ENCODE measurements at regions not wholly inside any gene's neighbourhood (a gene's known extent, or its start where the extent isn't known, plus 50 kb on each side); places are given as distances from the start of the nearest gene placed in this dataset.

- DNase-seq = peak; percentile 90
Measured at GRCh38 chr12:116382686-116383530, 105.4 kb upstream of the MED13L start.

GRCh38 chr12:116384175-116384574 is 106.7 kb upstream of the MED13L start:
- DNase-seq = no peak

- no peak for DNase-seq
Measured at GRCh38 chr12:116384691-116385485, 107.4 kb upstream of the MED13L start.

GRCh38 chr12:116385486-116386217 is 108.2 kb upstream of the MED13L start:
- DNase-seq = no peak

- DNase-seq = no peak
Measured at GRCh38 chr12:116389326-116389725, 111.8 kb upstream of the MED13L start.

GRCh38 chr12:116389990-116390389 is 112.5 kb upstream of the MED13L start:
- DNase-seq = peak; percentile 94

GRCh38 chr12:116390401-116391335 is 113.2 kb upstream of the MED13L start:
- no peak for DNase-seq

GRCh38 chr12:116391501-116391900 is 114.0 kb upstream of the MED13L start:
- DNase-seq = no peak

- DNase-seq = no peak
Measured at GRCh38 chr12:116392061-116392460, 114.6 kb upstream of the MED13L start.

GRCh38 chr12:116393255-116393654 is 115.8 kb upstream of the MED13L start:
- DNase-seq = no peak

- DNase-seq = no peak
Measured at GRCh38 chr12:116393859-116394650, 116.6 kb upstream of the MED13L start.

- no peak for DNase-seq
Measured at GRCh38 chr12:116395396-116395795, 117.9 kb upstream of the MED13L start.

GRCh38 chr12:116397148-116397547 is 119.7 kb upstream of the MED13L start:
- DNase-seq = no peak

GRCh38 chr12:116398193-116398592 is 120.7 kb upstream of the MED13L start:
- DNase-seq = no peak

- no peak for DNase-seq
Measured at GRCh38 chr12:116399055-116399454, 121.6 kb upstream of the MED13L start.

GRCh38 chr12:116400636-116401372 is 123.3 kb upstream of the MED13L start:
- no peak for DNase-seq

- no peak for DNase-seq
Measured at GRCh38 chr12:116401565-116401964, 124.1 kb upstream of the MED13L start.

GRCh38 chr12:116402163-116402939 is 124.9 kb upstream of the MED13L start:
- no peak for DNase-seq

- no peak for DNase-seq
Measured at GRCh38 chr12:116403546-116403945, 126.1 kb upstream of the MED13L start.

- no peak for DNase-seq
Measured at GRCh38 chr12:116404247-116404646, 126.8 kb upstream of the MED13L start.

All from kidney glomerular epithelial cell (primary cell).